Uterus (tissue), 2 donors: ENCODE measurements at regions not wholly inside any gene's neighbourhood (a gene's known extent, or its start where the extent isn't known, plus 50 kb on each side); places are given as distances from the start of the nearest gene placed in this dataset.

Experiments used
- POLR2A ChIP-seq, 2 donors: fragments of 450-650 bp; IDR thresholded peaks; one replicate each; pipeline ENCODE4 v1.6.1; 2016; ENCODE audit warnings: antibody characterized with exemption in 2 of 2, mild to moderate bottlenecking in 1 of 2, moderate library complexity in 1 of 2
- TF ChIP-seq, protein P1 (sequence below), 4 experiments: fragments of 200-600 bp in 2 of 4; fragments of 450-650 bp in 2 of 4; sonication (generic) in 2 of 4; IDR thresholded peaks; one replicate each; pipeline ENCODE4 v1.5.1; 2016 to 2019; ENCODE audit warnings: antibody characterized with exemption in 4 of 4, mild to moderate bottlenecking in 2 of 4, moderate library complexity in 1 of 4

DNA sequence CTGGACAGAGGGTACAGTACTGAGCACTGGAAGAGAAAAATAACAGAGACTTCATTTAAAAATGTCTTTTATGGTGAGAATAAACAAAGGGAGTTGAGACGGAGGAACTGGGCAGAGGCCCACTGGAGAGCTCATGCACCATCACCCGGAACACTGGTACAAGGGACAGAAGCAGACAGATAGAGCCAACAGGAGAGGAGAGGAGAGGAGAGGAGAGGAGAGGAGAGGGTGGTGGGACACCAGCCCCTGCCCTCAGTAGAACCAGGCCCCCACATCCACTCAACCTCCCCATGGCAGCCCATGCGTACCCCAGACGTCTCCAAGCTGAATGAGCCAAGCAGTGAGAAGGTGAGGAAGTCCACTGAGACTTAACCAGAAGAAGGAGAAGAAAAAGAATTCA, 390.5 kb upstream of the CNR1 start:
- TF ChIP-seq, protein P1, sequence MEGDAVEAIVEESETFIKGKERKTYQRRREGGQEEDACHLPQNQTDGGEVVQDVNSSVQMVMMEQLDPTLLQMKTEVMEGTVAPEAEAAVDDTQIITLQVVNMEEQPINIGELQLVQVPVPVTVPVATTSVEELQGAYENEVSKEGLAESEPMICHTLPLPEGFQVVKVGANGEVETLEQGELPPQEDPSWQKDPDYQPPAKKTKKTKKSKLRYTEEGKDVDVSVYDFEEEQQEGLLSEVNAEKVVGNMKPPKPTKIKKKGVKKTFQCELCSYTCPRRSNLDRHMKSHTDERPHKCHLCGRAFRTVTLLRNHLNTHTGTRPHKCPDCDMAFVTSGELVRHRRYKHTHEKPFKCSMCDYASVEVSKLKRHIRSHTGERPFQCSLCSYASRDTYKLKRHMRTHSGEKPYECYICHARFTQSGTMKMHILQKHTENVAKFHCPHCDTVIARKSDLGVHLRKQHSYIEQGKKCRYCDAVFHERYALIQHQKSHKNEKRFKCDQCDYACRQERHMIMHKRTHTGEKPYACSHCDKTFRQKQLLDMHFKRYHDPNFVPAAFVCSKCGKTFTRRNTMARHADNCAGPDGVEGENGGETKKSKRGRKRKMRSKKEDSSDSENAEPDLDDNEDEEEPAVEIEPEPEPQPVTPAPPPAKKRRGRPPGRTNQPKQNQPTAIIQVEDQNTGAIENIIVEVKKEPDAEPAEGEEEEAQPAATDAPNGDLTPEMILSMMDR (IDR thresholded peaks at IDR 0.05), result no peak
- TF ChIP-seq POLR2A (IDR thresholded peaks at IDR 0.05), result no peak
